GM20000 (cell line): ENCODE measurements at regions not wholly inside any gene's neighbourhood (a gene's known extent, or its start where the extent isn't known, plus 50 kb on each side); places are given as distances from the start of the nearest gene placed in this dataset.

Experiments
- DNase-seq: peaks from one replicate; pipeline ENCODE4 v3.0.0; 2012; ENCODE audit warnings: low spot score
- TF ChIP-seq, protein P1 (sequence below): IDR thresholded peaks from 2 replicates; pipeline ENCODE4 v1.5.1; 2012; ENCODE audit warnings: mild to moderate bottlenecking, control low read depth; ENCODE audit errors: extremely low read depth, missing control alignments

DNA sequence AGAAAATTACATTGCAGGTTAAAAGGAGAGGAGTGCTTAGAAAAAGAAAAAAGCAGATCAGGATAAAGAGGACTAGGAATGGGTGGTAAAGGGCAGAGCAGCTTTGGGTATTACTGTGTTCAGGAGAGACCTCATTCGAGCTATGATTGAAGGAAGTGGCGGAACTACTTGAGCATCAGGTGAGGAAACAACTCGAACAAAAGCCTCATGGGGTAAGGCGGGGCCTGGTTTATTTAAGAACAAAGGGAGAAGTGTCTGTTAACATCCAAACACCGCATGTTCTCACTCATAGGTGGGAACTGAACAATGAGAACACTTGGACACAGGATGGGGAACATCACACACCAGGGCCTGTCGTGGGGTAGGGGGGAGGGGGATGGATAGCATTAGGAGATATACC is 444.6 kb upstream of the CCDC196 start:
- TF ChIP-seq, protein P1, sequence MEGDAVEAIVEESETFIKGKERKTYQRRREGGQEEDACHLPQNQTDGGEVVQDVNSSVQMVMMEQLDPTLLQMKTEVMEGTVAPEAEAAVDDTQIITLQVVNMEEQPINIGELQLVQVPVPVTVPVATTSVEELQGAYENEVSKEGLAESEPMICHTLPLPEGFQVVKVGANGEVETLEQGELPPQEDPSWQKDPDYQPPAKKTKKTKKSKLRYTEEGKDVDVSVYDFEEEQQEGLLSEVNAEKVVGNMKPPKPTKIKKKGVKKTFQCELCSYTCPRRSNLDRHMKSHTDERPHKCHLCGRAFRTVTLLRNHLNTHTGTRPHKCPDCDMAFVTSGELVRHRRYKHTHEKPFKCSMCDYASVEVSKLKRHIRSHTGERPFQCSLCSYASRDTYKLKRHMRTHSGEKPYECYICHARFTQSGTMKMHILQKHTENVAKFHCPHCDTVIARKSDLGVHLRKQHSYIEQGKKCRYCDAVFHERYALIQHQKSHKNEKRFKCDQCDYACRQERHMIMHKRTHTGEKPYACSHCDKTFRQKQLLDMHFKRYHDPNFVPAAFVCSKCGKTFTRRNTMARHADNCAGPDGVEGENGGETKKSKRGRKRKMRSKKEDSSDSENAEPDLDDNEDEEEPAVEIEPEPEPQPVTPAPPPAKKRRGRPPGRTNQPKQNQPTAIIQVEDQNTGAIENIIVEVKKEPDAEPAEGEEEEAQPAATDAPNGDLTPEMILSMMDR: no peak
- no peak for DNase-seq

DNA sequence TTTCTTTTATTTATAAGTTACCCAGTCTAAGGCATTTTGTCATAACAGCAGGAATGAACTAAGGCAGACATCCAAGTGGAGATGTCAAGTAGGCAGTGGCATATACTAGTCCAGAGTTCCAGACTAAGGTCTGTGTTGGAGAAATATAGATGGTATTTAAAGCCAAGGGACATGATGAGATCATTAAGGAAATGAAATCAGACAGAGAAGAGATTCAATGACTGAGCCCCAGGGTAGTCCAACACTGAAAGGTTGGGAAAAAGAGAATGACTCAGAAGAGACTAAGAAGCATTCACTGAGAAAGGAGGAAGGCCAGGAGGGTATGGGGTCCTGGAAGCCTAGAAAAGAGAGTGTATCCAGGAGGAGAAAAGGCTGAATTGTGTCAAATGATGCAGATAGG is 442.2 kb upstream of the CCDC196 start:
- DNase-seq: no peak
- TF ChIP-seq, protein P1: no peak

DNA sequence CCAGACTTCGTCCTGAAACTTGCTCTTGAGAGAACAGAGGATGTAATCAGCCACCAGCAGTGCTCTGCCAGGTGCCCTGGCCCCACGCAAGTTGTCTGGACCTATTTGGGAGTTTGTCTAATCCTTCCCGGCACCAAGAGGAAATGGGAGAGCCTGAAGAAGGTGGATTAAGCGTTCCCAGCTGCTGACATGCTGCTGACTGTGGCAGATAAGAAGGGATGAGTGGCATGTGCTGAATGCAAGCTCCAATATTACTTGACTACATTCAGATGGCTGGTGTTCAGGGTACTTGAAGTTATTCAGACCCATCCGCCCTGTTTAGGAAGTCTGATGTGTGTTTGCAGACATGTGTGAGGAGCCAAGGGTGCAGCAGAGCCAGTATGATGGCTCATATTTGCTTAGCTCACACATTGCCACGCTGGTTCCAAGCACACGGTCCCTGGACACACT is 440.6 kb upstream of the CCDC196 start:
- TF ChIP-seq, protein P1: no peak
- DNase-seq: no peak

DNA sequence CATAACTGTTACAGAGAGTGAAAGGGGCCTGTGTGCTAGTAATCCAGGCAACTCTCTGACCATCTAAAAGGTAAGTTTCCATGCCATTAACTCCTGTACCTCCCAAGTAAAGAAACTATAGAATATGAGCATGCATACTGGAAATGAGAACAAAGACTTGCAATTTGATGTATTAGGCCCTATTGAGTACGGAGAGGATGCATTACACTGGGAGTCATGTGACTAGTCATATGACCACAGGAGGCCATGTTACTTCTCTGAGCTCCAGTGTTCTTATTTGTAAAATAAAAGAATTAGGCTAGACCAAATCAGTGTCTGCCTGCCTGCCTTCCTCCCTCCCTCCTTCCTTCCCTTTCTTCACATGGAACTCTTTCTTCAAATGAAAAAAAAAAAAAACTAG is 440.1 kb upstream of the CCDC196 start:
- DNase-seq: no peak
- TF ChIP-seq, protein P1: no peak

DNA sequence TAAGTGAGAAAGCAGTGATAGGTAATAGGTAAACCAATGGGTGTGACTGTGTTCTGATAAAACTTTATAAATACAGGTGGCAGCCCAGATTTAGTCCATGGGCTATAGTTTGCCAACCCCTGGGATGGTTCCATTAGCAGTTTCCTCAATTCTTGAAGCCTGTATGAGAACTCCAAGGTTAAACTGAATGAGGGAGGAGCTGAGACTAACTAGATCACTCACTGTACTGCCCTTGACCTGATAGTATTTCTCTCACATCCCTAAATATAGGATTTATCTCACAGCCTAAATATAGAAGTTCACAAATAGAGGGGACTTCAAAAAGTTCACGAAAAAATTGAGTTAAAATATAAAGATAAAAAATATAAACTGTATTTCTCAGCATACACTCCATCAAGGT is 439.6 kb upstream of the CCDC196 start:
- DNase-seq: no peak
- TF ChIP-seq, protein P1: no peak

DNA sequence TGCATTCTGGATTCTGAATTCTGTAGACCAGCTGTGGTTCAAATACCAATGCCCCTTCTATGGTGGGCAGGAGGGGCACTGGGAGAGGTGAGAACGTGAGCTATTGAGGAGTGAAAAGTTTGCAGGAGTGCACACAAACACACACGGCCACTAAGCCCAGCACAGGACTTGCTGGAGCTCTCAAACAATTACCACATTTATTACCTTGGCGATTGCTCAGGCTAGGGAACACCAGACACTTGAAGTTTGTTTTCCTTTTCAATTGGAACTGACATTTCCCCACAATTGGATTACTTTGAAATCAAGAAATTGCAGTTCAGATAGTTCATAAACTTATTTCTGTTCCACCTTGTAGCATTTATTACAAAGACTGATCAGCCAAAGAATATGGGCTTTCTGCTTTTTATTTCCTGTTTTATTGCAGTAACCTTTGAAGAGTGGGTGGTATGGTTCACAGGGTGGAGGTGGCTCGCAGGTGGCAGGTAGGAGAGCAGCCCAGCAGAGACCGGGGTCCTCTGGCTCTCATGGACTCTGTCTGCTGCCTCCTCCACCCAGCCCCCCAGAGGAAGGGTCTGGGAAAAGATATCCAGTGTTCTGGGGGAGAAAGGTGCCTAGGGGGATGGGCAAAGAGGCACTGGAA is 429.8 kb upstream of the CCDC196 start:
- TF ChIP-seq, protein P1: no peak
- no peak for DNase-seq

DNA sequence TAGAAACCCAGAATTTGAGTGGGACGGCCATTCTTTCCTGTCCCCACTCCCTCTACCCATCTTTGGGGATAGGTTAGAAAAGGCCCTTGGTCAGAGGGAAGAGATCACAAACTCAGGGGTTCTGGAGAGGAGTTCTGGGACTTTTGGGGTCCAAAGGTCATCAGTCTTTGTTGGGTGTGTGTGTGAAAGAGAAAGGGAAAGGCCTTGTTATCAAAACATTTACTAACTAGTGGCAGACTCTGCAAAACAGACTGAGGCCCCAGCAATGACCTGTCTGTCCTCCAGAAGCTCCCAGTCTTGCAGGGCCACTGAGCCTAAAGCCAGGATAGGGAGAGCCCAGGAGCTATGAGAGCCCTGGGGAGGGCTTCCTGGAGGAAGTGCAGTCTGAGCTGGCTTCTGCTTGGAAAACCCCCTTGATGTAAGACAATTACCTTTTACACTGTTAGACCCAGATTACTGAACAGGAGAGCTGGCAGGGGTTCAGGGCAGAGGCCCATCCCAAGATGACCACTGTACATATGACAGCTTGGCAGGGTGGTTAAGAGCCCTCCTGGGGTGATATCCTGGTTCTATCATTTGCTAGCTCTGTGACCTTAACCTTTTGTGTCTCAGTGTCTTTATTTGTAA is 429.1 kb upstream of the CCDC196 start:
- DNase-seq: no peak
- TF ChIP-seq, protein P1: no peak
